AG04449 (cell line): ENCODE measurements at regions not wholly inside any gene's neighbourhood (a gene's known extent, or its start where the extent isn't known, plus 50 kb on each side); places are given as distances from the start of the nearest gene placed in this dataset.
"Not testable (repeated sequence)": the region's sequence is repeated elsewhere in the genome, so short reads cannot be mapped to it uniquely, and the experiment has no call there.

Source experiments
- CTCF ChIA-PET: fragments of 350-600 bp; formaldehyde crosslinking; extraction: SDS; loops from one replicate; lab custom pipeline; 2021; ENCODE audit warnings: antibody characterized with exemption; lab: Yijun Ruan, JAX
- POLR2A ChIA-PET: fragments of 400-600, 350-600 bp; formaldehyde crosslinking; extraction: SDS; loops from one replicate; lab custom pipeline; 2020; ENCODE audit warnings: antibody characterized with exemption, inconsistent platforms; lab: Yijun Ruan, JAX
- DNase-seq: peaks from one replicate; pipeline ENCODE4 v3.0.0-alpha.2; 2010; ENCODE audit warnings: low read depth, low spot score
- H3K4me3 ChIP-seq: 2 replicates; pipeline ENCODE4 v1.5.1; 2011; ENCODE audit warnings: low read depth, mild to moderate bottlenecking, control low read depth, low read length
- CTCF ChIP-seq: IDR thresholded peaks from one replicate; pipeline ENCODE4 v1.5.1; 2011; ENCODE audit warnings: mild to moderate bottlenecking, moderate library complexity, low read length, control low read depth, inconsistent platforms; ENCODE audit not compliant: insufficient read depth; ENCODE audit errors: missing control alignments

GRCh38 chr11:13184295-13184794 lies 93.2 kb upstream of the BMAL1 start:
- POLR2A ChIA-PET = no interaction called here
- H3K4me3 ChIP-seq = no peak overlapping the region
- no peak for TF ChIP-seq CTCF
- CTCF ChIA-PET = interaction anchor here (0.6 to 5.0 kb wide), 31 partner anchors 8 to 900 kb away, joined by 3 to 118 read pairs (median 4); no protein-coding TSS in a partner anchor
- DNase-seq = no peak

GRCh38 chr11:13188179-13188578 lies 89.4 kb upstream of the BMAL1 start:
- ChIA-PET POLR2A (no interaction called here), CTCF (interaction anchor here (1.4 to 4.0 kb wide), 2 partner anchors 156 to 224 kb away, joined by 4 to 26 read pairs; no protein-coding TSS in a partner anchor)
- TF ChIP-seq CTCF = no peak
- no peak for DNase-seq
- no peak overlapping the region for H3K4me3 ChIP-seq

GRCh38 chr11:13189561-13190426 lies 87.8 kb upstream of the BMAL1 start:
- no peak for DNase-seq
- POLR2A ChIA-PET = no interaction called here
- no peak for TF ChIP-seq CTCF
- H3K4me3 ChIP-seq = no peak overlapping the region
- CTCF ChIA-PET = interaction anchor here (0.9 to 4.0 kb wide), 7 partner anchors 49 to 905 kb away, joined by 3 to 26 read pairs (median 5); no protein-coding TSS in a partner anchor

- no peak for TF ChIP-seq CTCF
- POLR2A ChIA-PET = no interaction called here
- no peak overlapping the region for H3K4me3 ChIP-seq
- CTCF ChIA-PET = interaction anchor here (1.0 kb wide), 1 partner anchor 10 kb away, joined by 3 read pairs; no protein-coding TSS in a partner anchor
- DNase-seq = no peak
These were observed 84.0 kb upstream of the BMAL1 start for GRCh38 chr11:13193613-13194012.

GRCh38 chr11:13197374-13197773 lies 80.2 kb upstream of the BMAL1 start:
- CTCF ChIA-PET = interaction anchor here (0.8 to 1.3 kb wide), 4 partner anchors 9 to 233 kb away, joined by 3 to 6 read pairs (median 4); no protein-coding TSS in a partner anchor
- H3K4me3 ChIP-seq, POLR2A ChIA-PET, DNase-seq: not testable (repeated sequence)

GRCh38 chr11:13205486-13205885 lies 72.1 kb upstream of the BMAL1 start:
- DNase-seq = no peak
- no peak overlapping the region for H3K4me3 ChIP-seq
- CTCF ChIA-PET = interaction anchor here (0.7 to 13.5 kb wide), 9 partner anchors 8 to 241 kb away, joined by 3 to 329 read pairs (median 6); no protein-coding TSS in a partner anchor
- POLR2A ChIA-PET = no interaction called here
- TF ChIP-seq CTCF = no peak
